ENCODE measurements at regions not wholly inside any gene's neighbourhood (a gene's known extent, or its start where the extent isn't known, plus 50 kb on each side); places are given as distances from the start of the nearest gene placed in this dataset.

DNA sequence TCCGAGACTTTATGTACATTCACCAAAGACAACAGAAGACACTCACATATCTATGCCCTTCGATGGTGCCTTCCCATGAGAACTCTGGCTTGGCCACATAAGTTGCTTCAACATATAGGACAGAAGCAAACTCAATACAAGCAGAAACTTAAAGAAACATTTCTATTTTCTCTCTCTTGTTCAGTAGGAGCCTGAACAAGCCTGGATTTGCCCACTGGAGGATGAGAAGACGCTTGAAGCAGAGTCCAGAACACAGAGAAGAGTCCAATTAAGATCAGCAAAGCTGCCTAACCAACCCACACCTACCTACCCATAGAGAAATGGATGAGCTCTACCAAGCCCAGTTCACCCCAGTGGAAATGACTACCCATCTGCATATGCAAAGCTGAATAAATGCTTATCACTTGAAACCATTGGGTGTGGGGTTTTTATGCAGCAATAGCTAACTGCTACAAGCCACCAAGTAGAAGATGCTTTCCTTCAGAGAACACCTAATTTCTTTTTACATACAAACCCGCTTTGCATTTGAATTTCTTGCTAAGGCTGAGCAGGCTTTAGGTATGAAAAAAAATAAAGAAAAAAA, 337.9 kb upstream of the DYNLRB2 start:
- no peak for ATAC-seq
- Histone ChIP-seq H3K27ac (no peak overlapping the region), H3K4me1 (no peaks in the 10 kb centered on the region), H3K27me3 (peaks cover 0 to 4% (median 0%) of the 10 kb centered on the region in 9 donors), H3K9me3 (no peaks in the 10 kb centered on the region), H3K36me3 (no peaks in the 10 kb centered on the region), H3K4me3 (no peak overlapping the region)
- 68 to 80% (median 75%) methylated on average over 4 of the region's 4 CpGs for WGBS, 4 donors
- TF ChIP-seq, protein P1, sequence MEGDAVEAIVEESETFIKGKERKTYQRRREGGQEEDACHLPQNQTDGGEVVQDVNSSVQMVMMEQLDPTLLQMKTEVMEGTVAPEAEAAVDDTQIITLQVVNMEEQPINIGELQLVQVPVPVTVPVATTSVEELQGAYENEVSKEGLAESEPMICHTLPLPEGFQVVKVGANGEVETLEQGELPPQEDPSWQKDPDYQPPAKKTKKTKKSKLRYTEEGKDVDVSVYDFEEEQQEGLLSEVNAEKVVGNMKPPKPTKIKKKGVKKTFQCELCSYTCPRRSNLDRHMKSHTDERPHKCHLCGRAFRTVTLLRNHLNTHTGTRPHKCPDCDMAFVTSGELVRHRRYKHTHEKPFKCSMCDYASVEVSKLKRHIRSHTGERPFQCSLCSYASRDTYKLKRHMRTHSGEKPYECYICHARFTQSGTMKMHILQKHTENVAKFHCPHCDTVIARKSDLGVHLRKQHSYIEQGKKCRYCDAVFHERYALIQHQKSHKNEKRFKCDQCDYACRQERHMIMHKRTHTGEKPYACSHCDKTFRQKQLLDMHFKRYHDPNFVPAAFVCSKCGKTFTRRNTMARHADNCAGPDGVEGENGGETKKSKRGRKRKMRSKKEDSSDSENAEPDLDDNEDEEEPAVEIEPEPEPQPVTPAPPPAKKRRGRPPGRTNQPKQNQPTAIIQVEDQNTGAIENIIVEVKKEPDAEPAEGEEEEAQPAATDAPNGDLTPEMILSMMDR (IDR thresholded peaks at IDR 0.05): no peak
- no peak for TF ChIP-seq POLR2A (IDR thresholded peaks at IDR 0.05)
- intact Hi-C loops (cut with DNase I): no loop called here
- DNase-seq: no peak

DNA sequence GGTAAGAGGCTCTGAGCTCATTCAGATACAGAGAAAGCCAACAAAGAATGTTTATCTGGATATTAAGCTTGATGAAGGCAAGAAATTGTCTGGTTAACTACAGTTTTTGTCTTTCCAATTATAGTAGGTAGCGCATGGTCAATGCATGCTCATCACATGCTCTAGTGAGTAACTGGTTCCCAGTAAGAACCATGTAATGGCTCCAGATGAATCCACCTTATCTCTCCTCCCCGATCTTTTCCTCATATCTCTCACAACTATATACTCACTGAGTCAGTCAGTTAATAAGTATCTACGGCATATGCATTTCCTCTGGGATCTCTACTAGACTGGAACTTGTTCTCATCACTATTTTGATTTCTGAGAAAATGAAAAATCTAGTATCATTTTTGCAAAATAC, 340.7 kb upstream of the DYNLRB2 start:
- Histone ChIP-seq H3K4me3 (no peak overlapping the region), H3K27ac (no peak overlapping the region), H3K4me1 (no peaks in the 10 kb centered on the region), H3K27me3 (peaks cover 0 to 4% (median 0%) of the 10 kb centered on the region in 9 donors), H3K9me3 (no peaks in the 10 kb centered on the region), H3K36me3 (no peaks in the 10 kb centered on the region)
- 84 to 88% (median 87%) methylated on average over 3 of the region's 3 CpGs for WGBS, 4 donors
- intact Hi-C loops (cut with DNase I): no loop called here
- ATAC-seq: no peak
- DNase-seq: no peak
- TF ChIP-seq, protein P1 (IDR thresholded peaks at IDR 0.05): no peak
- no peak for TF ChIP-seq POLR2A (IDR thresholded peaks at IDR 0.05)

DNA sequence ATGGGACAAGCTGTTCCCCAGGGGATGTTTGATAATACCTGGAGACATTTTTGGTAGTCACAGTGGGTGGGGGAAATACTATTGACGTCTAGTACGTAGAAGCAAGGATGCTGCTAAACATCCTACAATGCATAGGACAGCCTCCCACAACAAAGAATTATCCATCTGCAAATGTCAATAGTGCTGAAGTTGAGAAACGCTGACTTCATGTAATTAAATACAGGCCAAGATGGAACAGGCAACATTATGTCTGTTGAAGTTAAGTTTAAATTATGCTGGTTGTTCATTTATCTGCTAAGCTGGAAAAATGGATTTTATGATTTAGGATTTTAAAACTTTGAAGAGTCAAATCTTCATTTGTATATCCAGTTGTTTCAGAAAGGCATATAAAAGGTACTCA, 341.2 kb upstream of the DYNLRB2 start:
- Histone ChIP-seq H3K4me3 (no peak overlapping the region), H3K27ac (no peak overlapping the region), H3K9me3 (no peaks in the 10 kb centered on the region), H3K27me3 (peaks cover 0 to 4% (median 0%) of the 10 kb centered on the region in 9 donors), H3K4me1 (no peaks in the 10 kb centered on the region), H3K36me3 (no peaks in the 10 kb centered on the region)
- DNase-seq (no peak), ATAC-seq (no peak)
- WGBS, 4 donors: 83 to 89% (median 86%) methylated on average over 3 of the region's 3 CpGs
- intact Hi-C loops (cut with DNase I): no loop called here
- TF ChIP-seq, protein P1 (IDR thresholded peaks at IDR 0.05): no peak
- TF ChIP-seq POLR2A (IDR thresholded peaks at IDR 0.05): no peak

DNA sequence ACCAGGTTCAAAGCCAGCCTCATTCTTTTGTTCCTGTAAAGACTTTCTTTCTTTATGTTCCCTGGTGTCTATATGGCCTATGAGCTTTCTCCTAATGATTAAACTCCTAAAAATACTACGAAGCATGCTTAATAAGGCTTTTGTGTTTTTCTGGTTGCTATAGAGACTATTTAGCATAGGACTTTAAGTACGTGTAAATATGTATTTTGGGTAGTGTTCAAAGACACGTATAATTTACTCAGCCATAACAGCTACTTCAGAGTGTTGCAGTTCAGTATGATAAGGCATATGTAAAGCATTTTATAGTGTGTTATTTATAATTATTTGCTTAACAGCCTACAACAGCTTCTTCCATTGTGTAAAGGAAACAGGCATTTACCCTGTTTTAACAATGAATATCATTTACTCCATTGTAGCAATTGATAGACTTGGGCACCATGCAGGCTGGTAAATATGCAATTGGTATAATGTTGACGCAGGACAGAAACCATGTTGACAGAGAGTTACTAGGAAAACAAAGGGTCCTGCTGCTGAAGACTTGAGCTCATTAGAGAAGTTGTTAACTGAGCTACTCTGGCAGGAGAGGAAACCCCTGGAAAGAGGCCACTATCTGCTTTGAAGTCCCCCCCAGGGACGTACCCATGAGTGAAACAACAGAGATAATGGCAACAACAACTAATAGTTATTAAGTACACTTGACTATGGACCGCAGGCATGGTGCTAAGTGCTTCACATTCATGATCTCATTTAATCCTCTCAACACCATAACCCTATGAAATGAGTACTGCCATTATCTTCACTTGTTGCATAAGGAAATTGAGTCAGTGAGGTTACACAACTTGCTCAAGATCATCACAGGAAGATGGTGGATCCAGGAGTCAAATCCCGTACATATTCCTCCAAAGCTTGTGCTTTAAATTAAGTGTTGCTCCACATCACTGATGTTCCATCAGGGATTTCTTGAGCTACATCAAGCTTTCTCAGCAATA, 342.2 kb upstream of the DYNLRB2 start:
- Histone ChIP-seq H3K4me1 (no peaks in the 10 kb centered on the region), H3K27ac (no peak overlapping the region), H3K27me3 (peaks cover 0 to 4% (median 0%) of the 10 kb centered on the region in 9 donors), H3K9me3 (no peaks in the 10 kb centered on the region), H3K4me3 (no peak overlapping the region), H3K36me3 (no peaks in the 10 kb centered on the region)
- no peak for DNase-seq
- no peak for ATAC-seq
- intact Hi-C loops (cut with DNase I): no loop called here
- TF ChIP-seq, protein P1 (IDR thresholded peaks at IDR 0.05): no peak
- no peak for TF ChIP-seq POLR2A (IDR thresholded peaks at IDR 0.05)
- 49 to 65% (median 53%) methylated on average over 7 of the region's 7 CpGs for WGBS, 4 donors
